ENCODE measurements at regions not wholly inside any gene's neighbourhood (a gene's known extent, or its start where the extent isn't known, plus 50 kb on each side); places are given as distances from the start of the nearest gene placed in this dataset.

DNA sequence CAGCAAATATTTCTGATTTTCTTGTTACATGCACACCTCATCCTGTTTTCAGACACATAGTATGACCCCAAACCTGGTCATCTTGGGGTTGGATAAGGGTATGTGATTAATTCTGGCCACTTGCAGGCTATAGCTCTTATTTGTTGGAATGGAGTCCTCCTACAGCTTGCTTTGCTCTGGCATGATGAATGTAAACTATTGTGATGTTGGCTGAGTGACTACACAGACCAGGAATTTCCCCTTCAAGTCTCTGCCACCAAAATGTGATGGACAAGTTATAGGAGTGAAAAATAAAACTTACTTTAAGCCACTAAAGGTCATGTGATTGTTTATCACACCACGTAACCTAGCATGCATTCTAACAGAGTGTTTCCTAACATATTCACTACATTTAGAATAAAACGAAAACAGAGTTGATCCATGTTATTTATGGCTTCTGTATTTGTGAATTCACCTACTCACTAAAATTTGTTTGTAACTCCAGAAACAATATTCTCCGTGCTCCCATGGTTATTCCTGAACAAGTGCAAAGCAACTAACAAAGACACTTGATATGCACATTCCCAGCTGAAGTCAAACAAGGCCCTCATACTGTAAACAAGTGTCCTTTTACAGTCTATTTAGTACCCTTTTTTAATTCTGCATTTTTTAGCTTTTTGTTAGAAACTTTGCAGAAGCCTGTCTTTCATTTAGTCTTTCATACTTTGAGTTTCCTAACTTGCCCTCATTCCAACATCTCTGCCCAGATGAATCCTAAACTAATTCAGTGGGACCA is 599.2 kb upstream of the PCDH15 start:
- no peak for DNase-seq (ENCODE audit: extremely low read depth, low read depth)

DNA sequence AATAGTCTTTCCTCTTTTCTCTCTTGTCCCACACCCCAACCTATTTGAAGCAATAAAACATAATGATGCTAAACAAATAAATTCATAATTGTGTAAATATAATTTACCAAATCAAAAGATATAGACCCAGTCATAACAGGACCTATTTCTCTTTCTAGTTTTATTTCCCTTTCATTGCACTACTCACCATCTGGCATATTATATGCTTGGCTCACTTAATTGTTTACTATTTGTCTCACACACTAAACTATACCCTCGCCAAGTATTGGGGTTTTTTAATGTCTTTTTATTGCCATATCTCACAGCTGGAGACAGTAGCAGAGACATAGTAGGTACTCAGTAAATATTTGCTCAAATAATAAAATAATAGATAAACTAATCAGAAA is 597.5 kb upstream of the PCDH15 start:
- DNase-seq (ENCODE audit: extremely low read depth, low read depth): no peak

DNA sequence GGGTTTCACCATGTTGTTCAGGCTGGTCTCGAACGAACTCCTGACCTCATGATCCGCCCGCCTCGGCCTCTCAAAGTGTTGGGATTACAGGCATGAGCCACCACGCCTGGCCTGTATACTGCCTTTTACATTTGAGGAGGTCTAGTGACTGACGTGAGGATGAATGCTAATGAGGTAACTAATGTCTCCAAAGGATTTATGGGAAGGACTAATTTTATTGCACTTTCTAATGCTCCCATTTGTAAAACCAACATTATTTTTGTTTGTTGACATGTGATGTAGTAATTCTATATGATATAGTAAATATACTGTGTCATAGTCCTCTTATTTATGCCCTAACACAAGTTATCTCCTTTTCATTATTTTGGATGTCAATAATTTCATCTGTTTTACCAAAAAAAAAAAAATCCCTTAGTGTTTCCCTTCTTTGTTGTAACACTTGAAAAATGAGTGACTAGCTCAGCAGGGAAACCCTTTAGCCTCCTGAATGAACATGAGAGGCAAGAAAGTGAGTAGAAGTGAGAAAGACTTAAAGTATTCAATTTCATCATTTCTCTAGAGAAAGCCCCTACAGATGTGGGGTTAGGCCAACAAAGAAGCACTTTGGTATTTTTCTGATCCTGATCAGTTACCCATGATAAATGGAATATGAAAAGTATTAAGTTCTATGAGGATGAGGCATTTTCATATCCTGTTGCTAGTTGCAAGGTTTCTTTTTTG is 596.9 kb upstream of the PCDH15 start:
- no peak for DNase-seq (ENCODE audit: extremely low read depth, low read depth)

DNA sequence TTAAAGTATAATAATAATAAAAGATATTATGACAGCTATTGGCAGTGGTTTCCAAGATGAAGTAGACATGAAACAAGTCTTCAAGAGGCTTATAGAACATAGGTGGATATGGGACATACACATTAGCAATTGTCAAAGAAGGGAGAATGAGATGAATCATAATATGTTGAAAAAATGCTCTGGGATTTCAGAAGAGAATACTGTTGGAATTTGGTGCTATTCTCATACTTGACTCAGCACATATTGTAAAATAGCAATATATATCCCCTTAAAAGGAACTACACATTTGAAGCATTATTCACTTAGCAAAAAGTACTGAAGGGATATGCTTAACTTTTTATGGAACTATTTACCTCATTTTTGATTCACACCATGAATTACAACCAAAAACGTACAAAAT is 577.2 kb upstream of the PCDH15 start:
- no peak for DNase-seq (ENCODE audit: extremely low read depth, low read depth)

DNA sequence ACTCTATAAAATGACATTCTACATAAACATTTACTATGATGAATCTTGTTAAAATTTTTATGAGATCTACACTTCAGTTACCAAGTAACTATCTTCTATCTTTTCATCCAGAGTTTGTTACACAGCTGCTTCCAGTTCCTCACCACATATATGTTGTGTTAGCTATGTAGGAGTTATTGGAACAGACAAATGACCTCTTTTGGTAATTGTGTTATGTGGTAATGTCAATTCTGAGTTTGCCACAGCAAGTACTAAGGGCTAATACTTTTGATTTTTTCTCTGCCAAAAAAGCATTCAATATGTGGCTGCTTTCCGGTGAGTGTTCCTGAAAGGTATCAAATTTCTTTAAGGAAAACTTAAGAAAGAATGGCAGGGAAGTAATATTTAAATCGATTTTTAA is 573.9 kb upstream of the PCDH15 start:
- no peak for DNase-seq (ENCODE audit: extremely low read depth, low read depth)

DNA sequence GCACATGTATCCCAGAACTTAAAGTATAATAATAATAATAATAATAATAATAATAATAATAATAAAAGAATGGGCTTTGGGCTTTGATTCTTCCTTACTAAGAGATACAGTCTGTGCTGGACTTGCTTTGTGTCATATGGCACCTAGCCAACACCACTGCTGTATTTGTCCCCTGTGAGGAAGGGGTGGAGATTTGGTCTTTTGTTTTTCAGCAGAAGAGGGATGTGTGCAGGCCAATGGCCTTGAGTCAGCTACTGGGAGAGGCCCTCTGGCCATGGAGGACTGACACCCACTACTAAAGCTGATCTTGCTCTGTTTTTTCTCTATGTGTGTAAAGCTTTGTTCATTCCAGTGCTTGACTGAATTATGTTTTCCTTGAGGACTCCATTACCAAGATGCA is 573.0 kb upstream of the PCDH15 start:
- DNase-seq (ENCODE audit: extremely low read depth, low read depth): no peak

DNA sequence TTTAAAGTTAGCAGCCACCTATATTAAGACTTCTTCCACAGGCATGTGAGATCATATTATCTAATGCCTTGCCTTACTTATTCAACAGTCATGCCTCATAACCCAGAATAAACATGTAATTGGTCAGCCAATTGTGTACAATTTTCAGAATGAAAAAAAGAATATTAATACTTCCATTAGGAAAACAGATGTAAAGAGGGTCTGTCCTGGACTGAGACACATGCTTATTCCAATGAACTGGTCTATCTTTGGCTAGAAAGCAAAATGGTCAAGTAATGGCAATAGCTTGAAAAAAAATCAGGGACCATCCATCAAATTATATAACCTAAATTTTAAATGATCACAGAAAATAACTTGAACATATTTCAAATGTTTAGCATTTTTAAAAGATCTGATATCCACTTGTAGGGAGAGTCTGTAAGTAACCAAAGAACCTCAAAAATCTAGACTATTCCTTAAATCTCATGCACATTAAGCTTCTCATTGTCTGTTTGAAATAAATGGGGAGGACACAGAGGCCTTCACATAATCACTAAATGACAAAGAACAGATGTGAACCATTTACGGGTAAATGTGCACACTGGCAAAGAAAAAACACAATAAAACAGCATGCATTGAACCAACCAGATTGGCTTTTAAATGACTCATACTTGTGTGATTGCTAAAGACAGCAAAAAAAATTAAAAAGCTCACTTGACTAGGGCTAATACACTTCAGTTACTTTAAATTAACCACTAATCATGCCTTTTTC is 568.8 kb upstream of the PCDH15 start:
- DNase-seq (ENCODE audit: extremely low read depth, low read depth): no peak

DNA sequence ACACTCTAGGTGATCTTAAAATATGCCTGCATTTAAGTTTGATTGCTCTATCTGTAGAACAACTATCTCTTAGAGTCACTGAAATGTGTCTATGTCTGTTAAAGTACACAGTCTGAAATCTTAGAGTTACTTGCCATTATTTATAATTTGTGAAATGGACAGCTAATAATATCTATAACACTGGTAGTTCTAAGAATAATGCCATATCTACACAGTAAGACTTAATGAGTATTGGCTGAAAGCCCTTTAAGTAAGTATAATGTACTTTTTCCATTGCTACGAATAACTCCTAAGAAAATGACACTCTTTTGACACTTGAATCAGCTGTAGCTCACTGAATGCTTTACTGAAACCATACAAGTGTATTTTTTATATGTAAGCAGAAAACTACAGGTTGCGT is 567.4 kb upstream of the PCDH15 start:
- no peak for DNase-seq (ENCODE audit: extremely low read depth, low read depth)

DNA sequence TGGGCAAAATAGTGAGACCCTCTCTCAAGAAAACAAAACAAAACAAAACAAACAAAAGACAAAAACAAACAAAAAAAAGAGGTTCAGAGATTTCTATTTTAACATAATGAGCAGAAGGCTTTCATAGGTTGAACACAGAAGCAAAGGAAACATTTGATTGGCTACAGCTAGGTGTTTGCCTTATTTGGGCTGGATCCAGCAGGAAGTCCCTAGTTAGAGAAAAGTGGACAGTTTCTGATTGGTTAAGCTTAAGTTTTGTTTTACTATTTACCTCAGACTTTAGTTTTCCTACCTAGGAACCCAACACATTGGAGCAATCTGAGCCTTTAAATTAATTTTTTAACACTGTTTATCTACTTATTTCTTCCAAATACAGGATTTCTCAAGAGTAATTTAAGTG is 566.5 kb upstream of the PCDH15 start:
- no peak for DNase-seq (ENCODE audit: extremely low read depth, low read depth)

DNA sequence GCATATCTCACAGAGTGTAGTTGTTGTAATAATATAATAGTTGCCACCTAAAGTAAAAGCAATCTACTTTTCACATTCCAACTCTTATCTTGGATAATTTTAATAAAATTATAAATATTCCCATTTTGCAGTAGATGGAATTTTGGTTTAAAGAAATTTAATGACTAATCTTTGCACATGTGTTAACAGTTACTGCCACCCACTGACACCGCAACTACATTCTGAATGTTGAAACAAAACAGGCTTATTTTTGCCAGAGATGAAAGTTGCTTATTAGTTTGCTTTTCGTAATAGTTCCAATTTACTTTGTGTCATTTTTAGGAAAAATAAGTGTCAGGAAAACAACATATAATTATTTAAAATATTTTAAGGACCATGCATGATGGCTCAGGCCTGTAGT is 557.5 kb upstream of the PCDH15 start:
- DNase-seq (ENCODE audit: extremely low read depth, low read depth): no peak

DNA sequence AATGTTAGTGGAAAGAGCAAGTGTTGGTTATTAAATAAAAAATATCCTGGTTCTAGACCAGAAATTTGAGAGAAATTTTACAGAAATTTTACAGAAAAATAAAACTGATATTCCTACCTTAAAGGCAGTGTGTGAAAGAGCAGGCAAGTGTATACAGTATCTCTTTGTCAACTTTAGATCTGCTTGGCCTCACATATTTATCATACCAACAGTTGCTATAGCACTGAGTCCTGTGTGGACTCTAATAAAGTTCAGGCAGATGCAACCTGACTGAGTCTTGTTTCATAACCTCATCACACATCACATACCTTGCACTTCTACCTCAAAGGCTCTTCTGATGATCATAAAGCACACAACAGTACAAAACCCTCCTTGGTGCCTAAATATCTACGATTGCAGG is 552.4 kb upstream of the PCDH15 start:
- DNase-seq (ENCODE audit: extremely low read depth, low read depth): no peak

DNA sequence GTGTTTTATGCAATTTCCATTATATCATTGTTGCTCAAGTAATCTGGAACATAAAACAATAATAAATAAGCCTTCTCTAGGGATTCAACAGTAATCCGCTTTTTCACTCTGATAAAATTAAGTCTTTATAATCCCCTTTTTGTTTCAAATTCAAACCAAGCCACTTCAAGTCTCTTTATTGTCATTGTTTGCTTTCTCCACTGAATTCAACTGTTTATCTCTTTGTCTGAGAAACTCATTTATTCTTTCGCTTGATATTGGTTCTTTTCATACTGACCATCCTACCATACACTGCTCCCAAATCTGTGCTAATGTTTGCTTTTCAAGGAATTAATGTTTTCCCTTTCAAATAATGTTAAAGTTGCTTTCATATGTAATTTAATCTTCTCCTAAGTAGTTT is 550.4 kb upstream of the PCDH15 start:
- no peak for DNase-seq (ENCODE audit: extremely low read depth, low read depth)

DNA sequence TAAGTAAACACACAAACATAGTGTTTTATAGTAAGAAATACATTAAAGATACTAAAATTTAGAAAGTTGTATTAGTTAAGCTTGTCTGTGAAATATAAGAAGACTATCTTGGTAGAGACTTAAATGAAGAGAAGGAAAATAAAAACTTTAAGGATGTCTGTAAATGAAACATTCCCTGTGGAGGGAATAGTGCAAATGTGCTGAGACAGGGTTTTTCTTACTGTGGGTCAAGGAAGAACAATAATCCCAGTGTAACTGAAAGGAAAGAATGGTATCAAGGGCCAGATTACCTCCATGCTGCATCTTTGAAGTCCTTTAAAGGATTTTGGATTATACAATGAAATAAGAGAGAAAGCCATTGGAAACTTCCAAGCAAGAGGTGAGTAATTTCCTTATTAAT is 547.5 kb upstream of the PCDH15 start:
- DNase-seq (ENCODE audit: extremely low read depth, low read depth): no peak

DNA sequence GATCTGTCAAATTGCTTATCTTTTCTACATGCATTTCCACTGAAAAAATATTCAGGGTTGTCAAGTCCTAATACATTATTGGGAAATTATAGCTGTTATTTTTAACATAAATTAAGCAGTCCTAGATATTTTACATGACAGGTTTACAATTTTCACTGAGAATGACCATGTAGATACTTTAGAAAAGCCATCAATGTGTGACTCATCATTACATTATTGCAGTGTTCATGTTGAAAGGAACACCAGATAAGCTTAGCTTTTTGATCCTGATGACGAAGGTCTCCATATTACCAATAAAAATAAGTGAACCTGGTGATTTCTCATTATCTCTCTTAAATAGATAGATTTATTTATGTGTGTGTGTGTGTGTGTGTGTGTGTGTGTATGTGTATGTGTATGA is 529.5 kb upstream of the PCDH15 start:
- no peak for DNase-seq (ENCODE audit: extremely low read depth, low read depth)

DNA sequence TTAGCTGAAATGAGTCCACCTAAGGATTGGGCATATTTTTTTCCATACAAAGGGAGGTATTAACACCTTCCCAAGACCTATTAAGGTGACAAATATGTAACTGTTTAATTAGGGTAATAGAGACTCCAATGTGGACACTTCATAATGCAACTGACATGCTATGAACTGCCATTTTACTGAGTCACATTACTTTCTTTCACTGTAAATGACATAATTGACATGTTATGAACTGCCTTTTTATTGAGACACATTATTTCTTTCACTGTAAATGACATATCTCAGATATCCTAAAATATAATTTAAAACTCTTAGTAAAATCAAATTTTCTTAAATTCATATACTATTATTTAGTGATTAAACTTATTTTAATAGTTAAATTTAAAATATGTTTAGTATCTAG is 528.8 kb upstream of the PCDH15 start:
- DNase-seq (ENCODE audit: extremely low read depth, low read depth): no peak

DNA sequence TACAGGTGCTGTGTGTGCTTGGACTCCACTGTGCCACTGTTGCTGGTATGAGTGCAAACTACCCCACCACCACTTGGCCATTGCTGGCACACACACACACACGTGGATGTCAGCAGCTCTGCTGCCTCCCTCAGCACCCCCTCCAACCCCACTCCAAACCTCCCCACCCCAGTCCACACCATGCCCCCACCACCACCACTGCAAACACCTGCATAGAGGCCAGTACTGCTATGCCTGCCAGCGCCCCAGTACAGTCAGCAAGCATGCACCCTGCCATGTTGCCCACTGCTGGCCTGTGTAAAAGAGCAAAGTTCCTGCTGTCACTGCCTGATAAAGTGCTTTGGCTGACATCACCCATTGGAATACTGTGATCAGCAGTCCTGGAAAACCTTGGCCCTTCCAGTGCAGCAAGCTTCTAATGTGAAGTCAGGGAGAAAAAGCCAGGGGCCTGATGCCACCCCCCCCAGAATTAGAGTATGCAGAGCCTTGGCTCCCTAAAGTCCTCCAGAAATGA is 519.2 kb upstream of the PCDH15 start:
- no peak for DNase-seq (ENCODE audit: extremely low read depth, low read depth)

DNA sequence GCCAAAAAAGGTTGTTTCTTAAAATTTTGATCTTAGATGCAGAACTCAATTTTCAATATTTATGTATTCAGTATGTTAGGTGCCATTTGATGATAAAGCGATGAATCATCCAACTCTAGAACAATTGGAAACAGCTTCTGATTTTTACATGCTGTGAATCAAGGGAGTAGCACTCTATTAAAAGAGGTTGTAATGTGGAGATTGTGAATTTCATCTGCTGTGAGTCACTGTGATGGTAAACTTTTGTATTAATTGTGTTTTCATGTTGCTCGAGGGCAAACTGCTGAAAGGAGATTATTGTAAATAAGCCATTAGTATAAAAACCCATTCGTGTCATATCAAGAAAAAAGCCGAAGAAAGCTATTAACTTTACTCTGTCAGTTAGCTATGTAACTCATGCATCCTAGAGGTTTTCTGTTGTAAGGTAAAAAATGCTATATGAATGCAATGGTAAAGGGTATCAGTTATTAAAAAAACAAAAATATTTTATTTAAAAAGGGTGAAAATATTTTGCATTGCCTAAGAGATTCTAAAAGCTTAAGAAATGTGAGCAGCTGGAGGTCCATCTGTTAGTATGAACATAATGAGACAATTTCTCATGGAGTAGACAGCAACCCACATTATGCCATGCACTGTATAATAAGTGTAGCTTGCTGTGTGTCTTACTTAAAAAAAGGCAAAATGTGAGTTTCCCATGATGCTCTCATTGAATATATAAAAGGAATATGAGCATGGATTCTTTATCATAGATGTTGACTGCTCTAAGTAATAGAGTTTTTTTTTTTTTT is 511.0 kb upstream of the PCDH15 start:
- no peak for DNase-seq (ENCODE audit: extremely low read depth, low read depth)

DNA sequence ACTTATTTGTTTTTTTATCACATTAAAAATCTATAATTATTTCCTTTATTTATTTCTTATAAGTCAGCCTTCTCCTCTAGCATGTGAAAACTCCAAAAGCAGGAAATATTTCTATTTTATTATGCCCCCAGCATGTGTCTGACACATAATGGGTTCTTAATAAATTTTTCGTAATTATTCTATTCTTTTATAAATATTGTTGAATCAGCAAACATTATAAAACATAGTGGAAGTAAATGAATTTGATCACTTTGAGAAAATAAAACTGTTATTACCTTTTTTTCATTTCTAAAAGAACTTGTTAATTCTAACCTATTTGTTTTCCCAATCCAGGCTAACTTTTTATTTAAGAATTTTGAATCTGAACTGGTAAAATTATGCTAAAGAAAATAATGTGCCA is 509.1 kb upstream of the PCDH15 start:
- no peak for DNase-seq (ENCODE audit: extremely low read depth, low read depth)

DNA sequence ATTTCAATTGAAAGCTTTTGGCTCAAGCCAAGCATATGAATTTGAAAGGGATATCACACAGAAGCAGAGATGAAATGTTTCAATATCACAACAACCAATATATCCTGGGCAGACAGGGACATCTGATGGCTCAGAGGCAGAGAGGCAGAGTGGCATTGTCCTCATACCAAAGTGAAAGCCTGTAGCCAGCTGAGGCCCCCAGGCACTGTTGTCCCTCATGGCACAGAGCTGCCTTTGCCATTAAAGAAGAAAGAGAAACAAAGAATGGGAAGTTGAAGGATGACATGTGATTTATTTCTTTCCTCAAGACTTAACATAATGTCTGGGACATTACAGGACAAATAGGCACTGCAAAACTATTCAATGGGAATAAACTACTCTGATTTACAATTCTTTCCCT is 504.3 kb upstream of the PCDH15 start:
- DNase-seq (ENCODE audit: extremely low read depth, low read depth): no peak

DNA sequence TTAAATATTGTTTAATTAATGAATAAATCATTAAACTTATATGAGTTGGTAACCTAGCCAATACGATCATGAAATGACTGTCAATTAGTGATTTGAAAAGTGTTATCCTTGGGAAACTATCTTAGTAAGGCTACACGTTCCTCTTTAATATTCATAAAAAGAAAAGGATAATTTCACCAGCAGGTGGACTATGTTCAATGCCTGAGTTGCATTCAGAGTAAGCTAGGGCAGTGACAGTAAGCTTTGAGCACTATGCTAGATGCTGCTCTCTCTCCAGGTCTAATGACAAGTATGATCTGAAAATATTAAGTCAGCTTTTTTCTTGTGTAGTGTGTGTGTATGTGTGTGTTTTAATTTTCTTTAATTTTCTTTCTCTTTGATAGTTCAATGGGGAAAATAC is 486.3 kb upstream of the PCDH15 start:
- DNase-seq (ENCODE audit: extremely low read depth, low read depth): no peak

DNA sequence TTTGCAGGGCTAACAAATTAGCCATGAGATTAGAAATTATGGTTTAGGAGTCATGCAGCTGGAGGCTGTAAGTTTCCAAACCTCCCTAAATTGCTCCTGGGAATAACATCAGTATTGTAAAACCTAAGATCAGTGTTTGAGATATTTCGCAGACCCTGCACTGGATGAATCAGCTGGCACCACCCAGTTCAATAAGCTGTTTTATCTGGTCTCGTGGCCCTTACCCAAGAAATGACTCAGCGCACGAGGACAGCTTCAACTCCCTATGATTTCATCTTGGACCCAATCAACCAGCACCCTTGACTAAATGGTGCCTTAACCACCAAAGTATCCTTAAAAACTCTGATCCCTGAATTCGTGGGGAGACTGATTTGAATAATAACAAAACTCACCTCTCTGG is 482.0 kb upstream of the PCDH15 start:
- peak; percentile 9 for DNase-seq (ENCODE audit: extremely low read depth, low read depth)

All from NCI-H460 (cell line).